IMR-90 (cell line): ENCODE measurements at regions not wholly inside any gene's neighbourhood (a gene's known extent, or its start where the extent isn't known, plus 50 kb on each side); places are given as distances from the start of the nearest gene placed in this dataset.

Source experiments
- ATAC-seq: fragments of 200-7000 bp; cut with Tn5 transposase; 2 replicates; pipeline ENCODE4 v1.9.1; 2020; ENCODE audit warnings: low read depth, mild to moderate bottlenecking, moderate library complexity
- BruUV-seq: library from RNA; stranded (reverse); fragments of 400-500 nt; replicated peaks from 2 replicates; lab custom pipeline; 2021; lab: Mats Ljungman, UMichigan
- CTCF ChIA-PET: fragments of 300-600 bp; formaldehyde crosslinking; extraction: SDS; loops from one replicate; lab custom pipeline; 2021; ENCODE audit warnings: antibody characterized with exemption; lab: Yijun Ruan, JAX
- POLR2A ChIA-PET: fragments of 300-600 bp; sonication (Branson Sonifier 250); formaldehyde crosslinking; loops from one replicate; lab custom pipeline; 2022; ENCODE audit warnings: antibody characterized with exemption; ENCODE audit not compliant: unreplicated experiment; lab: Charles Lee
- DNase-seq: peaks from one replicate; pipeline ENCODE4 v3.0.0; 2013
- H2AFZ ChIP-seq: replicated peaks from 2 replicates; pipeline ENCODE3; 2013; ENCODE audit warnings: low read length, mild to moderate bottlenecking; ENCODE audit not compliant: poor library complexity
- H2AK5ac ChIP-seq: 2 replicates; pipeline ENCODE4 v1.6.1; 2013; ENCODE audit warnings: low read depth, low read length, inconsistent platforms
- H2AK9ac ChIP-seq: replicated peaks from 2 replicates; pipeline ENCODE3; 2013; ENCODE audit warnings: mild to moderate bottlenecking, low read depth, low read length, moderate library complexity; ENCODE audit not compliant: poor library complexity
- H2BK120ac ChIP-seq: 2 replicates; pipeline ENCODE4 v1.6.1; 2013; ENCODE audit warnings: low read depth, low read length, inconsistent platforms
- H2BK15ac ChIP-seq: 3 replicates; pipeline ENCODE4 v1.6.1; 2013; ENCODE audit warnings: low read depth, low read length, inconsistent platforms
- H2BK20ac ChIP-seq: 2 replicates; pipeline ENCODE4 v1.6.1; 2013; ENCODE audit warnings: low read depth, mild to moderate bottlenecking, inconsistent platforms, low read length, moderate library complexity
- H2BK5ac ChIP-seq: 2 replicates; pipeline ENCODE4 v1.6.1; 2013; ENCODE audit warnings: mild to moderate bottlenecking, low read depth, low read length, inconsistent platforms; ENCODE audit not compliant: poor library complexity, severe bottlenecking
- H3K14ac ChIP-seq: replicated peaks from 2 replicates; pipeline ENCODE4 v1.6.1; 2013; ENCODE audit warnings: low read depth, low read length, inconsistent platforms
- H3K18ac ChIP-seq: 2 replicates; pipeline ENCODE4 v1.6.1; 2013; ENCODE audit warnings: low read depth, low read length, control low read depth
- H3K23ac ChIP-seq: 2 replicates; pipeline ENCODE4 v1.6.1; 2013; ENCODE audit warnings: low read depth, low read length, inconsistent platforms
- H3K27ac ChIP-seq: 2 replicates; pipeline ENCODE4 v1.5.1; 2013; ENCODE audit warnings: mild to moderate bottlenecking, control low read depth, low read length; ENCODE audit not compliant: insufficient read depth
- H3K27me3 ChIP-seq: 2 replicates; pipeline ENCODE4 v1.6.1; 2013; ENCODE audit warnings: low read length; ENCODE audit not compliant: control insufficient read depth, insufficient read depth
- H3K36me3 ChIP-seq: 2 replicates; pipeline ENCODE4 v1.6.1; 2013; ENCODE audit warnings: low read length, mixed read lengths; ENCODE audit not compliant: control insufficient read depth, insufficient read depth
- H3K4ac ChIP-seq: 2 replicates; pipeline ENCODE4 v1.6.1; 2013; ENCODE audit warnings: low read depth, low read length, inconsistent platforms
- H3K4me1 ChIP-seq: 2 replicates; pipeline ENCODE4 v1.6.1; 2013; ENCODE audit warnings: low read length, mixed read lengths; ENCODE audit not compliant: control insufficient read depth, insufficient read depth
- H3K4me2 ChIP-seq: 2 replicates; pipeline ENCODE4 v1.6.1; 2013; ENCODE audit warnings: low read depth, mild to moderate bottlenecking, control low read depth, low read length, moderate library complexity
- H3K4me3 ChIP-seq: 2 replicates; pipeline ENCODE4 v1.5.1; 2013; ENCODE audit warnings: low read depth, mild to moderate bottlenecking, control low read depth, low read length, moderate library complexity; ENCODE audit not compliant: insufficient read depth
- H3K56ac ChIP-seq: 2 replicates; pipeline ENCODE4 v1.6.1; 2013; ENCODE audit warnings: low read length, inconsistent platforms; ENCODE audit not compliant: insufficient read depth; ENCODE audit errors: extremely low read depth
- H3K79me1 ChIP-seq, 2 experiments: 2 replicates each; pipeline ENCODE4 v1.6.1; 2013; ENCODE audit warnings: low read length in 2 of 2, inconsistent platforms in 1 of 2, low read depth in 1 of 2
- H3K9ac ChIP-seq: 2 replicates; pipeline ENCODE4 v1.6.1; 2013; ENCODE audit warnings: low read depth, low read length, control low read depth
- H3K9me1 ChIP-seq: 2 replicates; pipeline ENCODE4 v1.6.1; 2013; ENCODE audit warnings: low read length, inconsistent platforms; ENCODE audit not compliant: insufficient read depth
- H3K9me3 ChIP-seq: 2 replicates; pipeline ENCODE4 v1.6.1; 2013; ENCODE audit warnings: low read length; ENCODE audit not compliant: control insufficient read depth, insufficient read depth
- H4K20me1 ChIP-seq: 2 replicates; pipeline ENCODE4 v1.6.1; 2013; ENCODE audit warnings: low read length, inconsistent platforms; ENCODE audit not compliant: insufficient read depth
- H4K5ac ChIP-seq: 2 replicates; pipeline ENCODE4 v1.6.1; 2013; ENCODE audit warnings: mild to moderate bottlenecking, low read depth, low read length, control low read depth
- H4K8ac ChIP-seq, 2 experiments: 2 replicates each; pipeline ENCODE4 v1.6.1; 2013; ENCODE audit warnings: low read depth in 2 of 2, low read length in 2 of 2, control low read depth in 1 of 2, inconsistent platforms in 1 of 2
- H4K91ac ChIP-seq: 2 replicates; pipeline ENCODE4 v1.6.1; 2013; ENCODE audit warnings: low read depth, low read length, inconsistent platforms; ENCODE audit not compliant: insufficient read depth
- BHLHE40 ChIP-seq: fragments of 150-350 bp; IDR thresholded peaks from 2 replicates; pipeline ENCODE4 v1.6.1; 2016; ENCODE audit warnings: mild to moderate bottlenecking, low read depth, low read length
- CEBPB ChIP-seq: IDR thresholded peaks from 2 replicates; pipeline ENCODE4 v1.6.1; 2012; ENCODE audit warnings: low read depth, low read length, improper control_type of control experiment
- CHD1 ChIP-seq: IDR thresholded peaks from 2 replicates; pipeline ENCODE4 v1.6.1; 2012; ENCODE audit warnings: low read depth, low read length, improper control_type of control experiment
- CTCF ChIP-seq: conservative IDR thresholded peaks from 2 replicates; pipeline ENCODE4 v1.5.1; 2012; ENCODE audit warnings: mild to moderate bottlenecking, low read depth, low read length, improper control_type of control experiment
- ELK1 ChIP-seq: fragments of 150-350 bp; IDR thresholded peaks from 2 replicates; pipeline ENCODE4 v1.6.1; 2016; ENCODE audit warnings: low read depth, mild to moderate bottlenecking, low read length, moderate library complexity, borderline replicate concordance
- FOS ChIP-seq: fragments of 150-350 bp; IDR thresholded peaks from 2 replicates; pipeline ENCODE4 v1.6.1; 2016; ENCODE audit warnings: low read depth, low read length
- MXI1 ChIP-seq: IDR thresholded peaks from 2 replicates; pipeline ENCODE4 v1.6.1; 2012; ENCODE audit warnings: low read depth, mild to moderate bottlenecking, low read length, moderate library complexity, borderline replicate concordance
- RAD21 ChIP-seq: IDR thresholded peaks from 2 replicates; pipeline ENCODE4 v1.6.1; 2012; ENCODE audit warnings: low read length, improper control_type of control experiment
- RFX5 ChIP-seq: IDR thresholded peaks from 2 replicates; pipeline ENCODE4 v1.8.0; 2012; ENCODE audit warnings: low read depth, mild to moderate bottlenecking, low read length, moderate library complexity
- SMC3 ChIP-seq: fragments of 150-350 bp; IDR thresholded peaks from 2 replicates; pipeline ENCODE4 v1.6.1; 2016; ENCODE audit warnings: low read depth, mild to moderate bottlenecking, antibody characterized with exemption, low read length, moderate library complexity
- USF2 ChIP-seq: fragments of 150-350 bp; IDR thresholded peaks from 2 replicates; pipeline ENCODE4 v1.6.1; 2017; ENCODE audit warnings: mild to moderate bottlenecking, antibody characterized with exemption, low read length, low read depth
- WGBS, 2 experiments: methylation state at CpG; one replicate each; pipeline versions ENCODE4 v1.1.5 to v1.1.7; 2013; ENCODE audit warnings: missing lambda C conversion rate in 2 of 2; ENCODE audit not compliant: insufficient read length in 1 of 2; ENCODE audit errors: extremely low coverage in 2 of 2; 5-methylcytosine and 5-hydroxymethylcytosine counted together
- dilution Hi-C: fragments of 300-500 bp; cut with HindIII; formaldehyde crosslinking; loops from one replicate; pipeline ENCODE4 v1.14.3; 2018; ENCODE audit warnings: low sequenced_read_pairs; ENCODE audit not compliant: unreplicated experiment
- in situ Hi-C: fragments of 300-500 bp; cut with MboI; formaldehyde crosslinking; loops from 3 replicates; pipeline ENCODE4 v1.14.3; 2019; ENCODE audit warnings: low sequenced_read_pairs, inconsistent platforms, mixed read lengths
- intact Hi-C: fragments of 100-400 bp; cut with micrococcal nuclease; formaldehyde crosslinking; loops from 2 replicates; pipeline ENCODE4 v1.10.0; 2022

- dilution Hi-C loops = no loop called here
- no peak overlapping the region for H4K5ac ChIP-seq
- no peak overlapping the region for H2AFZ ChIP-seq
- no peak overlapping the region for H3K14ac ChIP-seq
- H4K20me1 ChIP-seq = no peaks in the 10 kb centered on the region
- DNase-seq = no peak
- H2AK5ac ChIP-seq = no peak overlapping the region
- peaks cover 2% of the 10 kb centered on the region for H3K4me1 ChIP-seq
- H3K23ac ChIP-seq = no peak overlapping the region
- no peak overlapping the region for H3K4me3 ChIP-seq
- no peak overlapping the region for H4K8ac ChIP-seq
- in situ Hi-C loops = no loop called here
- H2AK9ac ChIP-seq = no peak overlapping the region
- H3K9ac ChIP-seq = no peak overlapping the region
- H2BK20ac ChIP-seq = no peak overlapping the region
- H3K79me1 ChIP-seq = no peaks in the 10 kb centered on the region
- no peak overlapping the region for H2BK15ac ChIP-seq
- no CpG with 5 or more reads among the region's 2 CpGs for WGBS, 2 experiments
- H3K9me3 ChIP-seq = no peaks in the 10 kb centered on the region
- H3K4me2 ChIP-seq = no peak overlapping the region
- H3K27me3 ChIP-seq = peaks cover 1% of the 10 kb centered on the region
- no peak overlapping the region for H3K18ac ChIP-seq
- H3K9me1 ChIP-seq = no peaks in the 10 kb centered on the region
- ATAC-seq = no peak
- H2BK5ac ChIP-seq = no peak overlapping the region
- H3K4ac ChIP-seq = no peak overlapping the region
- H3K27ac ChIP-seq = no peak overlapping the region
- no peak for TF ChIP-seq SMC3
- no peak for TF ChIP-seq BHLHE40
- no peak for TF ChIP-seq CEBPB
- TF ChIP-seq CTCF = no peak
- TF ChIP-seq RFX5 = no peak
- no peak for TF ChIP-seq FOS
- no peak for TF ChIP-seq USF2
- no peak for TF ChIP-seq ELK1
- no peak for TF ChIP-seq MXI1
- no peak for TF ChIP-seq CHD1
- TF ChIP-seq RAD21 = no peak
- no peaks in the 10 kb centered on the region for H3K36me3 ChIP-seq
- BruUV-seq = no TSS peak
- intact Hi-C loops = no loop called here
- no peak overlapping the region for H4K91ac ChIP-seq
- CTCF ChIA-PET = no interaction called here
- H2BK120ac ChIP-seq = no peak overlapping the region
- POLR2A ChIA-PET = no interaction called here
- H3K56ac ChIP-seq = no peak overlapping the region
These were observed 232.6 kb downstream of the REEP3 start for GRCh38 chr10:63753808-63754207.
